ENCODE measurements at regions not wholly inside any gene's neighbourhood (a gene's known extent, or its start where the extent isn't known, plus 50 kb on each side); places are given as distances from the start of the nearest gene placed in this dataset.

DNA sequence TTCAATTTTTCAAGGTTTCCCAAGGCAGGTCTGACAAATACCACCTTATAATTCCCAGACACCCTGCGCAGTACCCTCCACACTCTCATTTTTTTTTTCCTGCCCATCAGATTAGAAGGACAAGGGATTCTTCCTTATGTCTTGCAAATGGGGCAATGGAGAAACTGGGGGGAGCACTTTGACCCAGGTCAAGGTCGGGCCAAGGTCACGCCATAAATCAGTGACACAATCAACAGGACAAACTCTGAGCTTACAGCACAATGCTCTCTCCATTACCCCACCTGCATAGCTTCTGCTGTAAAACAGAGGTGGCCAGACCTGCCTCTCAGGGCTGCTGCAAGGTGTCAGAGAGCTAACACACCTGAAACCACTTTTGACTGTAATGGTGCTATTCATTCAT is 254.4 kb upstream of the ZMIZ1 start:
- no peak for DNase-seq

DNA sequence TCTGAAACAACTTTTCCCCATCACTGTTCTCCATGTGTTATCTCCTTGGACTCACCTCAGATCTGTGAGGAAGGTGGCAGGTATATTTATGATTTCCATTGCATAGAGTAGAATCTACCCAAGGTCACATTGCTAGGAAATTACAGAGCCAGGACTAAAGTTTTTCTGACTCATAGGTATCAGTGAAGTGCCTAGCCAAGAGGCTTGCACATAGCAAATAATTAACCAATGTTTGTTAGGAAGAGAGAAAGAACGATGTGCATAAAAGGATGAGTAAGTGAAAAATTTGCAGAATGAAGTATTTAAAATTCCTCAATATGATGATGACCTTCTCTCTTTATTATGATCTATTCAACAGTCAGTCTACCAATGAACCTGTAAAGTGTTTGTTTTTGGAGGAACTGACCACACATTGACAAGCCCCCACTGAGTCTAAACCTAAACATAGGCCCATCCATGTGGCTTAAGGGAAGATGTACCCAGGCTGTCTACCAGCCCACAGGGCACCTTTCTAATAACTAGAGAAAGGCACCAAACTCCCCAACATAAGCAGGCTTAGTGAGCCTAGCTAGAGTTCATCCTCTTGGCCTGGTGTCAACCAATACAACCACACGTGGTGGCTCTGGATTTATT is 252.9 kb upstream of the ZMIZ1 start:
- no peak for DNase-seq

DNA sequence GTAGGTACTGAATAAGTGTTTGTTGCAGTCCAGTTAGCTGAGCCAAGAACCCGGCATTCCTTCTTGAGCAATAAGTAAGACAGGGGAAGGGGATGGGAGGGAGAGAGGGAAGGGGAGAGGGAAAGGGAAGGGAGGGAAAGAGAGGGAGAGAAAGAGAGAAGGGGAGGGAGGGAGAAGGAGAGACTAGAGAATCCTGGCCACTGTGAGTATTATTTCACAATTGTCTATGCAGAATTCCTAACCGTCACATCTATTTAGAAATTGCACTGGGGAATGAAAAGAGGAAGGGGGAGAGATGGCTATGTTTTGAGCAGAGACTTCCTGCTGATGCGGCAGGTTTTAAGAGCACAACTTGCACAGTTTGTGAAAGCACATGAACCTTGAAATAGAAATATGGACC is 251.4 kb upstream of the ZMIZ1 start:
- no peak for DNase-seq

DNA sequence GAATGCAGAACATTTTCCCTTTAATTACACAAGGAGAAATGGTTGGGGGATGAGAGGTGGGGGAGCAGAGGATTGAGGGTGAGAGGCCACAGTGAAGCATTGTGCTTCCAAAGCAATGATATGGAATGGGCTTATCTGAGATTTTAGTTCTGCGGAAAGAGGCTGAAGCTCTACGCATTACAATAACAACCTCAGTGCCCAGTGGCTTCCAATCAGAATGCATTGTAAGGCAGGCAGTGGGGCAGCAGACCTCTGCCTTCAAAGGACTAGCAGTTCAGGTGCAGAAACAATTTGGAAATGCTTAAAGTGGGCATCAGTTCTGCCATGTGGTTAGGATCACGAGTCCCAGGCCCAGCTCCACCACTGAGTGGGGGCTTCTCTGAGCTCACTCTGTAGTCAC is 251.0 kb upstream of the ZMIZ1 start:
- DNase-seq: no peak

DNA sequence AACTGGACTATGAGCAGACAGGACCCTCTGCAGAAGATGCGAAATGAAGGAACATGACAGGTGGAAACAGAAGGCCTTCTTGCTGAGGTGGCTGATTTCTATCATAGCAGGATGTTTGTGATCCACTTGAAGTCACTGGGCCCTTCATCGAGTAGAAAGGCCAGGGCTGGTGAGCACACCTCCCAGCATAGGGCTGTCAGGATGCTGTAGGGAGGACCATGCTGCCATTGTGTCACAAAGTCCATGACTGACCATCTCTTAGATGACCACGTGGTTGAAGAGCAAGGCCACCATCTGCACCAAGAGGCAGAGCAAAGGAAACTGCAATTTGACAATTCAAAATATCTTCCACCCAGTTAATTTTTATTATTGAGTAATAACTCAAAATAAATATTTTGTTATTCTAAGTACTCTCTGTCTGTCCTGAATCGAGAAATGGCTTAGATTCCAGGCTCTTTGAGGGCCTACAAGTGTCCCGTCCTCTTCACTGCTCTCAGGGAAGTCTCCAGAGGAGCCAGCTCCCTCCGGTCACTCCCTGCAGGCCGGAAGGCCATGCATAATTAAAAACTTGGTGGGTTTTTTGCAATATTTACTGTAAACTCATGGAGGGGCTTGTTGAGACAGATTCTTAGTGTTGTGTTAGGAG is 249.3 kb upstream of the ZMIZ1 start:
- no peak for DNase-seq

DNA sequence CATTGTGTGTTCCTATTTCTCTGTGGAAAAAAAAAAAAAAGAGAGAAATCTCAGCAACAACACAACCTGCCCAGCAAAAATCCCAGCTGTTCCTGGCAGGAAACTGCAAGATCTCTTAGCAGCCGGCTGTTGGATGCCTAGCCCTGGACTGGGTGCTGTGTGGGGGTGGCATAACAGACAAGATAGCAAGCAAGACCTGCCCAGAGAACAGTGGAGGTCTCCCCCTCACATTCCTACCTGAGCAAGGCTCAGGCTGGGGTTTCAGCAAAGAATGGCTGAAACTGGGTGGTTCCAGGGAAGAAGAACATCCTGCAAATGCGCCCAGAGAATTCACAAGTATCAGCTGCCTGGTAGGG is 248.8 kb upstream of the ZMIZ1 start:
- DNase-seq: no peak

DNA sequence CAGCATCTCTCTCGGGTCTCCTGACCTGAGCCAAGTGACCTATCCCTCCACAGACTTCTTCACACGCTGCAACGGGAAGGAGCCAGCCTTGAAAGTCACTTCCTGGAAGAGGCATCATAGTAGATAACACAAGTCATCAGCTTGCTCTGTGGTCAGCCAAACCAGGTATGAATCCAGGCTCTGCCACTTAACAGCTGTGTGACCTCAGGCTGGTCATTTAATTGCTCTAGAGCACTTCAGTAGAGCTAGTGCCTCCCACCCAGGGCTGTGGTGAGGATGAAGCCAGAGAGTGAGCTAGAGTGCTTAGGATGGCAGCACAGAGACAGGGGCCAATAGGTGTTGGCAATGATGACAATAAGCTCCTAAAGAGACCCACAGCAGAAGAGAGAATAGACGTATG is 247.7 kb upstream of the ZMIZ1 start:
- no peak for DNase-seq

DNA sequence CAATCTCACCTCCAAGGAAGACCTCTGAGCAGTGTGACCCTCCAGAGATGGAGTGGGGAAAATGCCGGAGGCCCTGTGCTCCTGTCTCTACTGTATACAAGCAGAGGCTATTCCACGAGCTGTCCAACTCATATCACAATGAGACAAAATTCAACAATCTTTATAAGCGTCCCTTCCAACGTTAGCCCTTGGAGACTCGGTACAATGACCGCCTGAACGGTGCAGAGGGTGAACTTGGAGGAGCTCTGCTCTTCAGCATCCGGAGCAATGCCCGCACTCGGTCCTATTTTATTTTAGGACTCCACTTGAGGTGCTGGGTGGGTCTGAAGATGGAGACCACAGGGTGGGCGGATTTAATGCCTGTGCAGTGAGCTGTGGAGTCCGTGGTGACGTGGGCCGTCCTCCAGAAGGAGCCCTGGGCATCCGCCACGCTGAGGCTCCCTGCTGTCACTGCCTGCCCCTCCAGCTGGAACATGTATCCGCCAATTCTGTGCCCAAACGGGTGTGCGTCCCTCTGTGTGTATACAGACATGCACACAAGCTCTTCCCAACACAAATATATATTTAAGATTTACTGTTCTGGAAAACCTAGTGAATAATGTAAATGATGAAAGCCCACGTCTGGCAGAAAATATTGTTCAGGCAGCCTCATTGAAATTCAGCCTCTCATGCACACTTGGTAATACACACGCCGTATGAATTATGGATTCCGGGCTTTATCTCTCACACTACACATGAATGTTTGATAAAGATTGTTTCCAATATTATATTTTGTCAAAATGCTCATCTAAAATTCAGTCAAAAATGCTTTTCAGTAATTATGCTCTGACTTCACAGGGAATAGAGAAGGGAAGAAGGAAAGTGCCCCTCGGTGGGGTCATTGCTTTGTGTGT is 239.9 kb upstream of the ZMIZ1 start:
- DNase-seq: no peak

DNA sequence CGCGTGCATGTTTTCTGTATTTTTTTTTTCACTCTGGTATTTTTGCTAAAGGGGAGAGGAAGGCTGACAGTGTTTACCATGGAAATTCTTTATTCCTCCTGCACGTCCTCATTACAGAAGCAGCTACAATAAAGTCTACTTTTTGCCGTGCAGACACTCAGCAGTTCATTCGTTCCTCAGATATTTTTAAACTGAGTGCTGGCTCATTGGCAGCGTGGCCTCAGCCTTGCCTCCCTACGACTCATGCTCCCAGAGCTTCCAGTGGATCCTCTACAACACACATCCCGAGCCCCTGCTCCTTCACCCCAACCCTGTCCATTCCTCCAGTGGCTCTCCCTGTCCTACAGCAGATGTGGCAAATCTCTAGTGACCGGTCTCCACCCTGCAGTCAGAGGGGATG is 239.2 kb upstream of the ZMIZ1 start:
- no peak for DNase-seq

DNA sequence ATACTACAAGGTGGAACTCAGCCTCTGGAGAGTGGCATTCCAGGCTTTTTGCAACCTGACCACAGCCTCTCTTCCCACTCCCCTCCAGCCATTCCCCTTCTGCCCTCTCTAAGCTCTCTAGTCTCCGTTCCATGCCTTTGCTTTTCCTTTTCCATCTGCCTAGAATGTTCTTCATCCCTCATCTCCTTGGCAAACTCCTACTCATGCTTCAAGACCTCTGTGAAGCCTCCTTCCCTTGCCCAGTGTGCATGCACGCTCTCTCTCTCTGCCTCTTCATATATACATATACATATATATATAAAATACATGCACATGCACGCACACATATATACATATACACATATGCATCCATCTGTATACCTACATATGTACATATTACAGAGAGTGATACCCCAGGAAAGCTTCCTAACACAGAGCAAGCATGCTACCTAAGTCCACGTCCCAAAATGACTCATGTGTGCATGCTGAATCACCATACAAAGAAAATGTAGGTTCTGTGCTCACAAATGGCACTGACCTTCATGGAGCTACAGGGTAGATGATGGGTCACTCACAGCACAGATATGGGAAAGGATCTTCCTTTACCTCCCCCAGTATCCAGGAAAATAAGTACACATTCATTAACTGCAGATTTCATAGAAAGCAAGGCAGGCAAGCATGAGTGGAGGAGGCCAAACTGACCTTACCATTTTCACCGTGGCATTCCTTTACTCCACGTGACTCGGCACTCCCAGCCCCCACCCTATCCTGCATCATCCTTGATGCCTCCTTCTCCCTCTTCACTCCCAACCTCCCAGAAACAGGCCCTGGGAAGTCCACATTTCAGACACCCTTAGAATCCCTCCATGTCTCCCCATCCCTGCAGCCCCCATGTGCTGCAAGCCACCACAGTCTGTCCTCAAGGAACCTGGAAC is 238.4 kb upstream of the ZMIZ1 start:
- no peak for DNase-seq

DNA sequence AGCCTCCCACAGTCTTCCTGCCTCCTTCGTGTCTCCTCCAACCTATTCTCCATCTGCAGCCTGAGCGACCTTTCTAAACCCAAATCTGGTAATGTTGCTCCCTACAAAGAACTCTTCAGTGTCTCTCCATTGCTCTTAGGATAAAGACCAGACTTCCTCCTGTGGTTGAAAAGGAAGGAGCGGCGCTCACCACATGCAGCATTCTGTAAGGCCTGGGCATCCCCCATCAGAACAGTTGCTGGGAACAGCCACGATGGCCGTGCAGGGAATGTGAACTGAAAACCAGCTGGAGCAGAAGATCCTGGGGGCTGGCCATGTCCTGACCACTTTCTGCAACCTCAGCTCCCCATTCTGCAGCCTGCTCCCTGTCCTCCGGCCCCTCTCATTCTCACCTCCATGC is 237.8 kb upstream of the ZMIZ1 start:
- DNase-seq: no peak

DNA sequence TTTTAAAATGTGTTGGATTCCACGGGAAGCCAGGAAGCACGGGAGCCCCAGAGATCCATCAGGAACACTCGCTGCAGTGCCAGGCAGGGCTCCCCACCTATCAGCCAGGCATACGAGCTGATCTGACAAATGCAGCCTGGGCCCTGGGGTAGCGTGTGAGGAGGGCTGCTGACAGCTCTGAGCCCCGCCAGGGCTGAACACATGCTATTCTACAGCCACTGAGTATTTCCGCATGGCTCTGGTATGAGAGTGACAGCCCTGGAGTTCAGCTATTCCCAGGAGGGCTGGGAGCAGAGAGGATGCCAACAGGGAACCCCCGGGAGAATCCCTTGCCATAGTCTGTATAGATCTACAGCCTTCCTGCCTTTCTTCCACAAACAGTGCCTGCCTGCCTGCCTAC is 237.3 kb upstream of the ZMIZ1 start:
- DNase-seq: no peak

DNA sequence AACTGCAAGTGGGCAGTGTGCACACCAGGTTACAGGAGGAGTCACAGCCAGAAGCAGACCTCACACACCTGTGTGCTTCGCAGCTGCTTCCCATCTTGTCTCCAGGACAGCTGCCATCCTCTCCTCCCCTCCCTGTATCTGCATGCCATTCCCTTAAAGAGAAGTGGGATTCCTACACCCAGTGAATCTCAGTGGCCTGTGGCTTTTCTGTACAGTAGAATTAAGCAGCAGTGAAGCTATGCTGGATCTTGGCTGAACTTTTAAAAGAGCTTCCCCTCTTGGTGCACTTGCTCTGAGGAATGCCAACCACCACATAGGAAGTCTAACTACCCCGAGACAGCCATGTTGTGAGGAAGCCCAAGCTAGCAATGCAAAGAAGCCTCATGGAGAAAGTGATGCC is 236.5 kb upstream of the ZMIZ1 start:
- DNase-seq: no peak

DNA sequence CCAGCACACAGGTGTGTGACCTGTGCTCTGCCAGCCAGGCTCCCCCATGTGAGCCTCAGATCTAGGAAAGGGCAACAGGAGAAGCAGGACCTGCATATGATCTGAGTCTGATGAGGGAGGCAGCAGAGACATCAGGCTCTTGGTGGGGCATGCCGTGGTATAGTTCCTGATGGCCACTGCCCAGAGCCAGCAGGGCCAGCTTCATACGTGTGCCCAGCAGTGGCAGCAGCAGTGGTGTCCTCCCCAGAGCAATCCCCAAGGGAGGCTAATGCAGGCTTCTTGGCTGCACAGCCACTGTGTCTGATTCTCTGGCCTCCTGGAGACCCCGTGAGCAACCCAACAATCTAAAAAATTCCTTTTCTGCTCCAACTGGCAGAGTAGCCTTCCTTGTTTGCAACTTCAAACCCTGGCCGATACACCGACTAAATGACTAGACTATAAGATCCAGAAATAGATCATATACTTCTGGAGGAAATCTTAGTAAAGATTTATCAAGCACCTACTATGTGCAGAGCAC is 230.6 kb upstream of the ZMIZ1 start:
- DNase-seq: no peak

DNA sequence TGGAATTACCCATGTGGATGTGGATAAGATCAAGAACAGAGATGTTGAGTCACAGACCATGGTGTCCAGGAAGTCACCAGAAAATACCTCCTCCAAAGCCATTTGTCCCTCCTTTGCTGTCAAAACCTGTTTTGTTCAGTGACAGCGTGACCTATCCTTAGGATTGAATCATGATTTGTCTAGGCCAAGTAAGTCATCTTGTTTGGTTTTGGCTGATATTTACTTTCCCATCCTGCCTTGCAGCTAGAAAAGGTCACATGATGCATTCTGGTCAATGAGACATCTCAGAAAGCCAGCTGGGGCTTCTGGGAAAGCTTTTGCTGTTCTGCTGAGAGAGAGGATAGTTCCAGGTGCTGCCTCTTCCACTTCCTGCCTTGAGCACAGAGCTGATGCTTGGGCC is 225.3 kb upstream of the ZMIZ1 start:
- no peak for DNase-seq

DNA sequence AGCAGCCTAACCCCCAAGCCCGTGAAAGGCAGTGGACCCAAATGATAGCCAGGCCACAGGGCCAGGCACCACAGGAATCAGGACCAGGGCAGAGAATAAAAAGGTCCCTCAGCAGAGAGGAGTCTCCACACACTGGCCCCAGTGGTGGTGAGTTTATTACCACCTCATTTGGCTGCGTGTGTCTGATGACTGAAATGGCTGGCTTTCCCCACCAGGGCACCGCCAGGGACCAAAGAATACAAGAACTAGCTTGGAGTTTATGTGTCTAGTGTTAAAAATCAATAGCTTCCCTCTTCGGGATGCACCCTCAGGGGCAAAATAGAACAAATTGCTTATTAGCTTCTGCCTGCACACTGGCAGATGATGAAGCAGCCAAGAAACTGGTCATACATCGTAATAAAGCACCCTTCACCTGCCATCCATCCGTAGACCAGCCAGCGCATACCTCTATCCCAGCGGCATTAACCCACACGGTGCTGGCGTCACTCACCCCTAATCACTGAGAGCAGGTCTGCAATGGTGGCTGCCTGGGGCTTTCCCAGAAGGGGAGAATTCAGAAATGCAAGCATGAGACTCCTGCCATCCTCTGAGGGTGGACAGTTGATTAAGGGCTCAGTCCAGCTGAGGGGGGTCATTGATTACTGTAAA is 223.7 kb upstream of the ZMIZ1 start:
- no peak for DNase-seq

DNA sequence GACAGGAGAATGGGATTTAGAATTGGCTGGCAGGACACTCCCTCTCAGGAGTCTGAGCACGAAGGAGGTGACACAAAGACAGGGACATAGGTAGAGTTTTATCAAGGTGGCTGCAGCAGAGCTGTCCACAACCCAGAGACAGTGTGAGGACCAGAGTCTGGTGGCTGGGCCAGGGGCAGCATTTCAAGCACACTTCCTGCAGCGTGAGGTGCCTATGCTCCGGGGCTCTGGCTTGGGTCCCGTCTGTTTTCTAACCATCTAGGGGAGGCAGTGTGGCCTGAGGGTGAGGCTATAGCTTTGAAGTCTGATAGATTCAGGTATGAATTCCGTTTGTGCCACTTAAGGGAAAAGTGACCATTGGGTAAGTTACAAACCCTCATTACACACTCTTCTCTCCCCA is 222.7 kb upstream of the ZMIZ1 start:
- DNase-seq: no peak

DNA sequence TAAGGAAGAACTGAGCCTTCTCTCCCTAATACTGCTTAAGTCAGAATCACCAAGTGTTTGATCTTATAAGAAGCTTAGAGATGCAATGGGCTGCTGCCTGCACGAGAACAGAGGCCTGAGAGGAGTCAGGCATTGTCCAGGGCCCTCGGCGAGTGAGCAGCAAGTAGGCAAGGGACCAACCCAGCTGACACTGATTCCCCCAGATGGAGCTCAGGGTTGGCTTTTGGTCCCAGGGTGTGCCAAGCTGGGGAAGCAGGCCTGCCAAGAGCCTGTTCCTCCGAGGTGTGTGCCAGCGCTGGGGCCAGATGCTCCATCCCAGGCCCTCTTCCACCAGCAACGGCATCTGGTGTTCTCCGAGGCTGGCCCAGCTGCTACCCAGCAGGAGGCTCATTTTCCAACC is 222.0 kb upstream of the ZMIZ1 start:
- peak; percentile 44 for DNase-seq

DNA sequence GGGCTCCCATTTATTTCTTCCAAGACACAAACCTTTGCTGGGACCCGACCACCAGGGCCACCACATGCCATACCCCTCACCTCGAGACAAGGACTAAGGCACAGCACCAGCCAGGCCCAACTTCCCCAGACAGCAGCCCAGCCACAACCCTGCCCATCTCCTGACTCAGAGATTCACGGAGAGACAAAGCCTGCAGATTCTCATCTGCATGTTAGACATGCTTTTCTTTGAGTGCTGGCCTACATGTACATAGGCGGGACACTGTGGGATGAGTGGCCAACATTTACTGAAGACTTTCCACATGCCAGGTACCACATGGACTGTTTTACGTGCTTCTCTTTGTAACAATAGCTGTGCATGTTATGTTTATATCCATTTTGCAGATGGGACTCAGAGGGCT is 221.3 kb upstream of the ZMIZ1 start:
- DNase-seq: no peak

DNA sequence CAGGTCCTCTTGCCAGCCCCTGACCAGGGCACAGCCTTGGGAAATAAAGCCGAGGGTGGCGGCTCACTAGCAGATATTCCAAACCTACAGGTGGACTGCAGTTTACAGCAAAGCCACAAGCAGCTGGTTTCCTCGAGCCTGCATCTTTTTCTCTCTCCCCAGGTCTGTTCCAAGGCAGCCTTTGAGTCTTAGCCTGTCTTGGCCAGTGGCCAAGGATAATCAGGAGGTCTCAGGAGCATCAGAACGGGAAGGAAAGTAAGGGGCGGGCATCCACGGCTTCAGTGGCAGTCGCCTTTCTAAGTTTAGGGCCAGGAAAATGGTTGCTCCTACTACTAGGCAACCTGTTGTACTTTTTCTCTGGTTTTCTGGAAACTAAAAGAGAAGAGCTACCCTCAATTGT is 219.7 kb upstream of the ZMIZ1 start:
- DNase-seq: no peak

DNA sequence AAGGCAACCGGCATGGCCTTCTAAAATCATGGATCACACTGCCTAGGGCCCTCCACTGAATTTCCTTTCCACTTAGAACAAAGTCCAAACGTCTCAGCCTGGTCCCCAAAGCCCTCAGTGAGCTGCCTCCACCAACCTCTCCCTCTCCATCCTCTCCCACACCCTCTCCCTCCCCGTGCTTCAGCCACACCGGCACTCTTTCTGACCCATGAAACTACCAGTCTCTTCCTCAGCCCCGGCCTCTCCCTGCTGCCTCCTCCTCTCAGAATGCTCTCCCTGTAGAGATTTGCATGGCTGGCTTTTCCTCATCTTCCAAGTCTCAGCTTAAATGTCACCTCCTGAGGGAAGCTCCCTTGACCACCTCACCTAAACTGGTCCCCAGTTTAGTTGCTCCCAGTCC is 219.0 kb upstream of the ZMIZ1 start:
- DNase-seq: no peak

DNA sequence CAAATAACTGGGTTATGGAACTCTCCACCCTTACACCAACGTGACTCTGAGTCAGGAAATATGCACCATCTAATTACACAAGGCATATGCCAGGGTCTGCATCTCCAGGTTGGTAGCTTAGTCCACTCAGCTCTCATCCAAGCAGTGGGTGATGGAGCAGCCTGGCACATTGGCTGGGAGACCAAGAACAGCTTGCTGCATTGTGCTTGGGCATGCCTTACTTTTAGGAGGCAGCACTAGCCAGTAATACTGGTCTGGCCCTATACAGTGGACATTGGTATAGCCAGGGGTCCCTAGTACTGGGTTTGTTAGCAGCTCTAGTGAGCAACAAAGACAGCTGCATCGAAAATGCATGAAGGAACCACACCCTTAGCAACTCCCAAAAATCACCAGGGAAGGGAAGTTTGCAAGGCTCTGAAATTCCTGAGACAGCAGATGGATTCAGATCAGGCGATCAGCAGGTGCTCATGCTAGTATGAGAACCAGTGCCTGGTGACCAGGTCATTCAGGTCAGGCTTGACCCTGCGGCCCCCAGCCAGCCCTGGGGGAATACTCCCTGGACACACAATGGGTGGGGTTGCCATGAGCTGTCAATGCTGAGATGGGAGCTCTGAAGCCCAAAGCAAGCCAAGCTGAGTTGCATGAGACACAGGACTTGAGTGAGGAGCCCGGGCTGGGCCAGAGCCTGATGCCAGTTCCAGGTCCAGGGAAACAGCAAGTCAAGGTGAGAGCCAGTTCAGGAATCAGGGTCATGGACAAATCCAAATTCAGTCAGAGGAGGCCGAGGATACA is 217.9 kb upstream of the ZMIZ1 start:
- DNase-seq: no peak

All from NCI-H524 treated with DMSO at 0.1 percent for 48 hours (cell line).